ENCODE measurements at regions not wholly inside any gene's neighbourhood (a gene's known extent, or its start where the extent isn't known, plus 50 kb on each side); places are given as distances from the start of the nearest gene placed in this dataset.

DNA sequence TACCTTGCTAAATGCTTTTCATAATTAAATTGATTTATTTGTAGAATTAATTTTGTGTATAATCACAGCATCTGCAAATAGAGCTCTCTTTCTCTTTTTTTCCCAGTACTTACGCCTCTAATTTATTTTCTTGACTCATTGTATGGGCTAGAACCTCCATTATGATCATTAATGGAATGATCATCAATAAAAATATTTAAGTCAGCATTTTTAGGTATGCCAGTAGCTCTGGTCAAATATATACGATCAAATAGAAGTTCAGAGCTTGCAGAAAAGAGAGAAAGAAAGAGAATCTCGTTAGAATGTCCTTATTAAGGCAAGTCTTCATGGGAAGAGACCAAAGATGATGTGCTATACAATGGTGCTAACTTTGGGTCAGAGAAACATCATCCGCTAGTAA is 202.6 kb downstream of the TLR4 start:
- in situ Hi-C loops (cut with HindIII; ENCODE audit: low pct_ligation_motif_present, low sequenced_read_pairs) = no loop called here
- no peak for DNase-seq
- H3K4me3 ChIP-seq (ENCODE audit: low read depth, low read length) = no peak overlapping the region
- H3K27ac ChIP-seq = no peak overlapping the region
- no peaks in the 10 kb centered on the region for H3K36me3 ChIP-seq (replicated peaks)
- no peaks in the 10 kb centered on the region for H3K27me3 ChIP-seq (replicated peaks)
- TF ChIP-seq, protein P1, sequence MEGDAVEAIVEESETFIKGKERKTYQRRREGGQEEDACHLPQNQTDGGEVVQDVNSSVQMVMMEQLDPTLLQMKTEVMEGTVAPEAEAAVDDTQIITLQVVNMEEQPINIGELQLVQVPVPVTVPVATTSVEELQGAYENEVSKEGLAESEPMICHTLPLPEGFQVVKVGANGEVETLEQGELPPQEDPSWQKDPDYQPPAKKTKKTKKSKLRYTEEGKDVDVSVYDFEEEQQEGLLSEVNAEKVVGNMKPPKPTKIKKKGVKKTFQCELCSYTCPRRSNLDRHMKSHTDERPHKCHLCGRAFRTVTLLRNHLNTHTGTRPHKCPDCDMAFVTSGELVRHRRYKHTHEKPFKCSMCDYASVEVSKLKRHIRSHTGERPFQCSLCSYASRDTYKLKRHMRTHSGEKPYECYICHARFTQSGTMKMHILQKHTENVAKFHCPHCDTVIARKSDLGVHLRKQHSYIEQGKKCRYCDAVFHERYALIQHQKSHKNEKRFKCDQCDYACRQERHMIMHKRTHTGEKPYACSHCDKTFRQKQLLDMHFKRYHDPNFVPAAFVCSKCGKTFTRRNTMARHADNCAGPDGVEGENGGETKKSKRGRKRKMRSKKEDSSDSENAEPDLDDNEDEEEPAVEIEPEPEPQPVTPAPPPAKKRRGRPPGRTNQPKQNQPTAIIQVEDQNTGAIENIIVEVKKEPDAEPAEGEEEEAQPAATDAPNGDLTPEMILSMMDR (IDR thresholded peaks at IDR 0.05; ENCODE audit: low read depth, low read length, missing control alignments) = no peak

DNA sequence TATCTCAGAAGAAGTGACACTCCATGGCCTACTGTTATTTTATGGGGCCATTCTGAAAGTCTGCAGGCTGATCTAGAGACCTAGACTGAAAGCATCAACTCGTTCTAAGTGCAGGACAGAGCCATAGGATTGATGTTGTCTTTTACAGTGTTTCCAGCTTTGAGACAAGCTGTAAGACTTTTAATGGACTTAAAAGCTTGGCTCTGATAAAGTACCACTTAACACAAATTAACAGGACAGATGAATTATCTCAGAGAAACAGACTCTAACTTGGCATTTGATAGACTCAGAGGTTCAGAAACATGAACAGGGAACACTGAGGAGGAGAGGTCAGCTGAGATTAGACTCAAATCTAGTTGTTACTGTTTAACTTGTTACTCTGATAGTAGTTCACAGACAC is 203.2 kb downstream of the TLR4 start:
- H3K27me3 ChIP-seq (replicated peaks) = no peaks in the 10 kb centered on the region
- H3K36me3 ChIP-seq (replicated peaks) = no peaks in the 10 kb centered on the region
- in situ Hi-C loops (cut with HindIII; ENCODE audit: low pct_ligation_motif_present, low sequenced_read_pairs) = no loop called here

DNA sequence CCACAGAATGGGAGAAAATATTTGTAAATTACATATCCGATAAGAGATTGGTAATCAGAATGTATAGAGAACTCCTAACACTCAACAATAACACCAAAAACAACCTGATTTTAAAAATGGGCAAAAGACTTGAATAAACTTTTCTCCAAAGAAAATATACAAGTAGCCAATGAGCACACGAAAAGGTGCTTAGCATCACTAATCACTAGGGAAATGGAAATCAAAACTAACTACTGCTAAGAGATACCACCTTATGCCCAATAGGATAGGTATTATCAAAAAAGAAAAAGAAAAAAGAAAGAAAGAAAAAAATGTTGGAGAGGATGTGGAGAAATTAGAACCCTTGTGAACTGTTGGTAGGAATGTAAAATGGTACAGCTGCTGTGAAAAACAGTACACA is 212.1 kb downstream of the TLR4 start:
- Histone ChIP-seq H3K27ac (no peak overlapping the region), H3K27me3 (replicated peaks) (no peaks in the 10 kb centered on the region), H3K4me3 (ENCODE audit: low read depth, low read length) (no peak overlapping the region), H3K36me3 (replicated peaks) (no peaks in the 10 kb centered on the region)
- in situ Hi-C loops (cut with HindIII; ENCODE audit: low pct_ligation_motif_present, low sequenced_read_pairs) = no loop called here
- no peak for DNase-seq
- TF ChIP-seq, protein P1 (IDR thresholded peaks at IDR 0.05; ENCODE audit: low read depth, low read length, missing control alignments) = no peak

More for the DNA sequence above, 203.2 kb downstream of the TLR4 start:
- DNase-seq = no peak
- Histone ChIP-seq H3K27ac (no peak overlapping the region), H3K4me3 (ENCODE audit: low read depth, low read length) (no peak overlapping the region)
- TF ChIP-seq, protein P1 (IDR thresholded peaks at IDR 0.05; ENCODE audit: low read depth, low read length, missing control alignments) = no peak

DNA sequence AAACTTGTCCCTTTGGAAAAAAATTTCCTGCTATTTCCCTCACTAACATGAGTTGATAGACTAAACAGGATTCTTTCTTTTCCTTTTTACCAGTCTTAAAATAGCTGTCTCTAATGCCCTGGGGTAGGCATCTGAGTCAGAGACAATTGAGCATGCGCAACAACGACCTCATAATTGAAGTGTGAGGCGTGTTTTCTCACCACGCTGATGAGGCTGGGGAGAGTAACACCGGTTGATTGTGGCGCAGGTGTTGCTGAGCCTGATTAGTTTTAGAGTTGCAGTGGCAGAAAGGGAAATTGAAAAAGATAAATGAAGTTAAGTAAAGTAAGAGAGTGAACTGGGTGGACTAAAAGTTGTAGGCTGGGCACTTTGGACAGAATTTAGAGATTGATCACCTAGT is 213.7 kb downstream of the TLR4 start:
- TF ChIP-seq, protein P1 (IDR thresholded peaks at IDR 0.05; ENCODE audit: low read depth, low read length, missing control alignments) = no peak
- no peak for DNase-seq
- H3K27me3 ChIP-seq (replicated peaks) = no peaks in the 10 kb centered on the region
- no peaks in the 10 kb centered on the region for H3K36me3 ChIP-seq (replicated peaks)
- no peak overlapping the region for H3K27ac ChIP-seq
- no peak overlapping the region for H3K4me3 ChIP-seq (ENCODE audit: low read depth, low read length)
- in situ Hi-C loops (cut with HindIII; ENCODE audit: low pct_ligation_motif_present, low sequenced_read_pairs) = no loop called here

DNA sequence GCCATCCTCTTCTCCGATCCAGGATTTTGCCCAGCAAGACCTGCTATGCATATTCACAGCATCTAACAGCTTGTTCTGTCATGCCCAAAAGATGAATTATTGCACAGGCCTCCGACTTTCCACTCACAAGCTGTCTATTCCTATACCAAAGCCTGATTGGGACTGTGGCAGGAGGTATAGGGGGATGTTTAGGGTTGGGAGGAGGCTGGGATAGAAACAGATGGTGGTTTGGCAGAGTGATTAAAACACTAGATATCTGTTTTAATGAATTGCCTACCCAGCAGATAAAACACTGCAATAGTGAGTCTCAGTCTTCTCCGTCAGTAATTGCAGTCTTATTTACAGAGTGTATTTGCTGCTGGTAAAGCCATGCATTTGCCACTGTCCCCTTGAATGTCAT is 215.3 kb downstream of the TLR4 start:
- no peaks in the 10 kb centered on the region for H3K27me3 ChIP-seq (replicated peaks)
- no peak overlapping the region for H3K27ac ChIP-seq
- TF ChIP-seq, protein P1 (IDR thresholded peaks at IDR 0.05; ENCODE audit: low read depth, low read length, missing control alignments) = no peak
- DNase-seq = no peak
- in situ Hi-C loops (cut with HindIII; ENCODE audit: low pct_ligation_motif_present, low sequenced_read_pairs) = no loop called here
- H3K36me3 ChIP-seq (replicated peaks) = no peaks in the 10 kb centered on the region
- H3K4me3 ChIP-seq (ENCODE audit: low read depth, low read length) = no peak overlapping the region

DNA sequence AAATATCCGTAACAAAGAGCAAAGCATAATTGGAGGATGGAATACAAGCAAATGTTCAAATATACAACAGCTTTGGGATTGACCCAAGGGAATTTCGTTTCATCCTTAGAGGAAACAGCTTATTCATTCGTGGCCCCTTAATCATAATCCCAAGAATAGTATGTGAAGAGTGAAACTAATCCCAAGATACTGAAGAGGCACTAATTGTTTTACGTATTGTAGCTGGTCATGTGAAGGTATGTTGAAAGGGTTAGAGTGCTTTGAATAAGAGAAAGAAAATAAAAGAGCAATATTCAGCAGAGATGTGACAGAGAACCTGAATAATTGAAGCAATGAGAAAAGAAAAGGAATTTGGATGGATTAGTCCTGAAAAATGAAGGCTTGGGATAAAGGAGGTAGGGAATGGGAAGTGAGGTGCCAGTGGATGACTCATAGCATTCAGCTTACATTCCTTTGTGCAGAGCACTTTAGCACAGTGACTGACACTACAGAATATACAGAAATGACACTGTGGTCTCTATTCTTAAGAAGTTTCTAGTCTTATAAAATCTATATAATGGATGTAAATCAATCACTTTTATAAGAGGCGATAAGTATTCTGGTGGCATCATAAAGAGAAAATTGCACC is 221.9 kb downstream of the TLR4 start:
- no peak for DNase-seq
- in situ Hi-C loops (cut with HindIII; ENCODE audit: low pct_ligation_motif_present, low sequenced_read_pairs) = no loop called here
- Histone ChIP-seq H3K27me3 (replicated peaks) (no peaks in the 10 kb centered on the region), H3K4me3 (ENCODE audit: low read depth, low read length) (no peak overlapping the region), H3K36me3 (replicated peaks) (no peaks in the 10 kb centered on the region), H3K27ac (no peak overlapping the region)
- TF ChIP-seq, protein P1 (IDR thresholded peaks at IDR 0.05; ENCODE audit: low read depth, low read length, missing control alignments) = no peak
